ENCODE measurements at regions not wholly inside any gene's neighbourhood (a gene's known extent, or its start where the extent isn't known, plus 50 kb on each side); places are given as distances from the start of the nearest gene placed in this dataset.

GRCh38 chr2:153115141-153115540 is 363.4 kb downstream of the RPRM start:
- no peak for TF ChIP-seq CTCF (IDR thresholded peaks at IDR 0.05; ENCODE audit: poor library complexity)
- TF ChIP-seq EZH2 (IDR thresholded peaks at IDR 0.05; ENCODE audit: borderline replicate concordance): no peak
